ENCODE measurements at regions not wholly inside any gene's neighbourhood (a gene's known extent, or its start where the extent isn't known, plus 50 kb on each side); places are given as distances from the start of the nearest gene placed in this dataset.

- TF ChIP-seq CTCF (IDR thresholded peaks at IDR 0.05; ENCODE audit: low read length) (no peak), EZH2 (IDR thresholded peaks at IDR 0.05; ENCODE audit: borderline replicate concordance, low read length) (no peak)
These were observed 401.4 kb downstream of the MID1IP1 start for GRCh38 chrX:39202641-39203040.
